CD14-positive monocyte (primary cell): ENCODE measurements at regions not wholly inside any gene's neighbourhood (a gene's known extent, or its start where the extent isn't known, plus 50 kb on each side); places are given as distances from the start of the nearest gene placed in this dataset.

Experiments used
- DNase-seq, 3 donors: peaks; one replicate each; pipeline ENCODE4 v3.0.0-alpha.2; 2011 to 2022
- H2AFZ ChIP-seq: 2 replicates; pipeline ENCODE4 v1.6.0; 2012; ENCODE audit warnings: mild to moderate bottlenecking, low read depth, low read length, inconsistent platforms; ENCODE audit not compliant: insufficient read depth, poor library complexity, severe bottlenecking
- H3K27ac ChIP-seq, 2 donors: 1 replicate in 1 of 2; 2 replicates in 1 of 2; pipeline ENCODE4 v1.5.1; 2012 to 2013; ENCODE audit warnings: low read length in 2 of 2, control low read depth in 1 of 2, inconsistent platforms in 1 of 2, low read depth in 1 of 2, mild to moderate bottlenecking in 1 of 2
- H3K27me3 ChIP-seq, 2 donors: one replicate each; pipeline versions ENCODE4 v1.6.0 to v1.6.1; 2011 to 2013; ENCODE audit warnings: low read length in 2 of 2; ENCODE audit not compliant: control insufficient read depth in 2 of 2, insufficient read depth in 2 of 2
- H3K36me3 ChIP-seq, 2 donors: replicated peaks in 1 of 2; 1 replicate in 1 of 2; 2 replicates in 1 of 2; pipeline versions ENCODE4 v1.5.1 to v1.6.1; 2012 to 2013; ENCODE audit warnings: low read length in 2 of 2, control low read depth in 1 of 2, inconsistent platforms in 1 of 2, mild to moderate bottlenecking in 1 of 2; ENCODE audit not compliant: insufficient read depth in 2 of 2, control insufficient read depth in 1 of 2
- H3K4me1 ChIP-seq, 2 donors: 1 replicate in 1 of 2; 2 replicates in 1 of 2; pipeline versions ENCODE4 v1.5.1 to v1.6.1; 2012 to 2013; ENCODE audit warnings: low read length in 2 of 2, control low read depth in 1 of 2, inconsistent platforms in 1 of 2, mild to moderate bottlenecking in 1 of 2, moderate library complexity in 1 of 2; ENCODE audit not compliant: insufficient read depth in 2 of 2, control insufficient read depth in 1 of 2
- H3K4me2 ChIP-seq: replicated peaks from 2 replicates; pipeline ENCODE3; 2012; ENCODE audit warnings: low read length, moderate library complexity, mild to moderate bottlenecking; ENCODE audit not compliant: poor library complexity, severe bottlenecking; ENCODE audit errors: extremely low read depth
- H3K4me3 ChIP-seq, 3 experiments: fragments of 200-600 bp in 1 of 3; sonication (generic) in 1 of 3; replicated peaks in 1 of 3; 1 replicate in 2 of 3; 2 replicates in 1 of 3; pipeline ENCODE4 v1.5.1; 2011 to 2013; ENCODE audit warnings: low read length in 3 of 3, mild to moderate bottlenecking in 3 of 3, control low read depth in 2 of 3, low read depth in 2 of 3, inconsistent platforms in 1 of 3, moderate library complexity in 1 of 3
- H3K79me2 ChIP-seq: 2 replicates; pipeline ENCODE4 v1.6.0; 2012; ENCODE audit warnings: mild to moderate bottlenecking, control low read depth, inconsistent platforms, low read length, moderate library complexity; ENCODE audit not compliant: insufficient read depth
- H3K9ac ChIP-seq: 2 replicates; pipeline ENCODE4 v1.6.0; 2017; ENCODE audit warnings: low read length, mild to moderate bottlenecking; ENCODE audit not compliant: insufficient read depth, poor library complexity, severe bottlenecking
- H3K9me3 ChIP-seq, 2 donors: replicated peaks in 1 of 2; 1 replicate in 1 of 2; 2 replicates in 1 of 2; pipeline versions ENCODE4 v1.5.1 to v1.6.1; 2012 to 2013; ENCODE audit warnings: low read length in 2 of 2, control low read depth in 1 of 2; ENCODE audit not compliant: control insufficient read depth in 1 of 2, insufficient read depth in 1 of 2
- H4K20me1 ChIP-seq: 2 replicates; pipeline ENCODE4 v1.6.0; 2012; ENCODE audit warnings: mild to moderate bottlenecking, low read length, control low read depth, moderate library complexity; ENCODE audit not compliant: insufficient read depth
- H3K27ac Mint-ChIP-seq, 7 donors: one replicate each; pipeline ENCODE4 v1.8.0; 2020; ENCODE audit warnings: mild to moderate bottlenecking in 7 of 7, mixed read lengths in 7 of 7, moderate library complexity in 6 of 7, inconsistent platforms in 2 of 7
- H3K27me3 Mint-ChIP-seq, 3 donors: one replicate each; pipeline ENCODE4 v1.8.0; 2021 to 2022; ENCODE audit warnings: low read depth in 3 of 3, mild to moderate bottlenecking in 3 of 3, mixed read lengths in 3 of 3, moderate library complexity in 3 of 3, inconsistent platforms in 1 of 3
- H3K36me3 Mint-ChIP-seq, 2 donors: one replicate each; pipeline ENCODE4 v1.8.0; 2020; ENCODE audit warnings: mixed read lengths in 2 of 2, inconsistent platforms in 1 of 2, mild to moderate bottlenecking in 1 of 2
- H3K4me1 Mint-ChIP-seq: one replicate; pipeline ENCODE4 v1.8.0; 2020; ENCODE audit warnings: mild to moderate bottlenecking, mixed read lengths
- H3K4me3 Mint-ChIP-seq, 2 donors: one replicate each; pipeline ENCODE4 v1.8.0; 2020; ENCODE audit warnings: mild to moderate bottlenecking in 2 of 2, mixed read lengths in 2 of 2, moderate library complexity in 1 of 2
- H3K9me3 Mint-ChIP-seq, 7 donors: one replicate each; pipeline ENCODE4 v1.8.0; 2020 to 2022; ENCODE audit warnings: mixed read lengths in 7 of 7, mild to moderate bottlenecking in 6 of 7, moderate library complexity in 6 of 7, inconsistent platforms in 2 of 7
- WGBS: methylation state at CpG from one replicate; pipeline ENCODE4 v1.1.5; 2013; ENCODE audit warnings: missing lambda C conversion rate; ENCODE audit not compliant: insufficient coverage; 5-methylcytosine and 5-hydroxymethylcytosine counted together
- intact Hi-C, 2 donors: fragments of 100-400 bp; cut with micrococcal nuclease; formaldehyde crosslinking; loops; one replicate each; pipeline versions ENCODE4 v1.15.0 to v1.15.1; 2023
- TF ChIP-seq, protein P1 (sequence below): fragments of 200-600 bp; IDR thresholded peaks from one replicate; pipeline ENCODE4 v1.8.0; 2022; ENCODE audit warnings: antibody characterized with exemption, mild to moderate bottlenecking

DNA sequence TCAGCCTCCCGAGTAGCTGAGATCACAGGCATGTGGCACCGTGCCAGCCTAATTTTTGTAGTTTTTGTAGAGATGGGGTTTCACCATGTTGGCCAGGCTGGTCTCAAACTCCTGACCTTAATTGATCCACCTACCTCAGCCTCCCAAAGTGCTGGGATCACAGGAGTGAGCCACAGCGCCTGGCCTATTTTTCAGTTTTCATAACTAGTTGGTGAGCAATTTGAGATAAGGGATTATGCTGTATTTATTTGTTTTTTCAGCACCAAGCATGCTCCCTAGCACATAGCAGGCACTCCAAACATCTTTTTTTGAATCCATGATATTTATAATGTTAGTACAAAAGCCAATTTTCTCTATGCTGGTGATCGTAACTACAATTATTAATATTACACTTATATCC, 541.2 kb downstream of the SNAPC1 start:
- Mint-ChIP-seq H3K36me3 (no peaks in the 10 kb centered on the region), H3K27ac (no peak overlapping the region), H3K9me3 (peaks cover 0 to 14% (median 4%) of the 10 kb centered on the region in 7 donors), H3K4me1 (no peaks in the 10 kb centered on the region), H3K27me3 (no peaks in the 10 kb centered on the region), H3K4me3 (no peak overlapping the region)
- no peak overlapping the region for H2AFZ ChIP-seq
- DNase-seq = no peak
- no peak overlapping the region for H3K4me2 ChIP-seq
- intact Hi-C loops = no loop called here
- no peaks in the 10 kb centered on the region for H3K4me1 ChIP-seq
- TF ChIP-seq, protein P1, sequence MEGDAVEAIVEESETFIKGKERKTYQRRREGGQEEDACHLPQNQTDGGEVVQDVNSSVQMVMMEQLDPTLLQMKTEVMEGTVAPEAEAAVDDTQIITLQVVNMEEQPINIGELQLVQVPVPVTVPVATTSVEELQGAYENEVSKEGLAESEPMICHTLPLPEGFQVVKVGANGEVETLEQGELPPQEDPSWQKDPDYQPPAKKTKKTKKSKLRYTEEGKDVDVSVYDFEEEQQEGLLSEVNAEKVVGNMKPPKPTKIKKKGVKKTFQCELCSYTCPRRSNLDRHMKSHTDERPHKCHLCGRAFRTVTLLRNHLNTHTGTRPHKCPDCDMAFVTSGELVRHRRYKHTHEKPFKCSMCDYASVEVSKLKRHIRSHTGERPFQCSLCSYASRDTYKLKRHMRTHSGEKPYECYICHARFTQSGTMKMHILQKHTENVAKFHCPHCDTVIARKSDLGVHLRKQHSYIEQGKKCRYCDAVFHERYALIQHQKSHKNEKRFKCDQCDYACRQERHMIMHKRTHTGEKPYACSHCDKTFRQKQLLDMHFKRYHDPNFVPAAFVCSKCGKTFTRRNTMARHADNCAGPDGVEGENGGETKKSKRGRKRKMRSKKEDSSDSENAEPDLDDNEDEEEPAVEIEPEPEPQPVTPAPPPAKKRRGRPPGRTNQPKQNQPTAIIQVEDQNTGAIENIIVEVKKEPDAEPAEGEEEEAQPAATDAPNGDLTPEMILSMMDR = no peak
- peaks cover 0 to 6% of the 10 kb centered on the region in 2 donors for H3K9me3 ChIP-seq
- no peaks in the 10 kb centered on the region for H3K36me3 ChIP-seq
- H3K27ac ChIP-seq = no peak overlapping the region
- H3K79me2 ChIP-seq = no peaks in the 10 kb centered on the region
- H3K4me3 ChIP-seq = no peak overlapping the region
- no peaks in the 10 kb centered on the region for H4K20me1 ChIP-seq
- H3K9ac ChIP-seq = no peak overlapping the region
- H3K27me3 ChIP-seq = no peaks in the 10 kb centered on the region
- WGBS = no CpG with 5 or more reads among the region's 4 CpGs

DNA sequence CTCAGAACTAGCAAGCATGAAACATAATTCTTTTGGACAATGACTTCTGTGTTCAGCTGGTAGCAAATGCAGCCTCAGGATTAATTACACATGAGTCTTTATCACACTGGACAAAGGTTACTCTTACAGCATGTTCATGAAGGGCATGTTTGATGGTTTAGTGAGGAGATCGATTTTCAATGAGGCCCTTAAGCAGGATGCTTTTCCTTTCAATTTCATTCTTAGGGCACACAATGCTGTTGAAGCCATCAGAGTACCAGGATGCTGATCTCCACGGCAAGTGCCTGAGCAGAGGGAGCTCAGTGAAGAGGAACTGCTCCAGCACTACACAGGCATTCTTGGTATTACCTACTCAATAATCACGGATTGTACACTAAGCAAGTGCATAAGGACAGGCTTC, 542.0 kb downstream of the SNAPC1 start:
- TF ChIP-seq, protein P1 = no peak
- Histone ChIP-seq H3K4me1 (no peaks in the 10 kb centered on the region), H3K27ac (no peak overlapping the region), H4K20me1 (no peaks in the 10 kb centered on the region), H2AFZ (no peak overlapping the region), H3K27me3 (no peaks in the 10 kb centered on the region), H3K4me3 (no peak overlapping the region), H3K79me2 (no peaks in the 10 kb centered on the region), H3K9ac (no peak overlapping the region), H3K4me2 (no peak overlapping the region), H3K9me3 (peaks cover 0 to 7% of the 10 kb centered on the region in 2 donors), H3K36me3 (no peaks in the 10 kb centered on the region)
- intact Hi-C loops = no loop called here
- Mint-ChIP-seq H3K9me3 (peaks cover 1 to 14% (median 4%) of the 10 kb centered on the region in 7 donors), H3K4me1 (no peaks in the 10 kb centered on the region), H3K27ac (no peak overlapping the region), H3K27me3 (no peaks in the 10 kb centered on the region), H3K36me3 (no peaks in the 10 kb centered on the region), H3K4me3 (no peak overlapping the region)
- WGBS = 100% methylated on average over 1 of the region's 3 CpGs
- DNase-seq = no peak
